RPMI8226 (cell line): ENCODE measurements at regions not wholly inside any gene's neighbourhood (a gene's known extent, or its start where the extent isn't known, plus 50 kb on each side); places are given as distances from the start of the nearest gene placed in this dataset.

Experiments
- DNase-seq: peaks from one replicate; pipeline ENCODE4 v3.0.0-alpha.2; 2015

- no peak for DNase-seq
Measured at GRCh38 chr11:127925475-127925874, 661.9 kb downstream of the ETS1 start.

DNA sequence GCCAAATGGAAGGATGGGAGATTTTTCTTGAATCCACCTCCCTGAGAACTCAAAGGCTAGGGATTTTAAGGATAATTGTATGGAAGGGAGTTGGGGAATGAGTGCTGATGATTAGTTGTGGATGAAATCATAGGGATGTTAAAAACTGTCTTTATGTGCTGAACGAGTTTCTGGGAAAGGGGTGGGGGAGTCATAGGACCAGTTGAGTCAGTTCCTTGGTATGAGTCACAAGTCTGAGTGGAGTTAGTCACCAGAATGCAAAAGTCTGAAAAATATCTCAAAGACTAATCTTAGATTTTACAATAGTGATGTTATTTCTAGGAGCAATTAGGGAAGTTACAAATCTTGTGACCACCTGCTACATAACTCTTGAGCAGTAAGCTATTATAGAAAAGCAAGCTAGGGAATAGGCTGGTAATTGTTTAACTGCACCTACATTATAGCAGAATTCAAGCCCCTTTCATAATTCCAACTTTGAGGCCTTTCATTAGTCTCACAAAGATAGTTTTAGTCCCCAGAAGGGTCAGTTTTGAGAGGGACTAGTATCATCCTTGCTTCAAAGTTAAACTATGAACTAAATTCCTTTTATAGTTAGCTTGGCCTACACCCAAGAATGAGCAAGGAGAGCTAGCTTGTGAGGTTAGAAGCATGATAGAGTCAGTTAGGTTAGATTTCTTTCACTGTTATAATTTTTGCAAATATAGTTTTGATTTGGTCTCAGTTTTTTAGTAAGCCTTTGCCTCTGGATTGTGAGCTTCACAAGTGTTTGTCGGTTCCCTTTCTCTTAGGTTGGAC is 668.0 kb downstream of the ETS1 start:
- DNase-seq: no peak

DNA sequence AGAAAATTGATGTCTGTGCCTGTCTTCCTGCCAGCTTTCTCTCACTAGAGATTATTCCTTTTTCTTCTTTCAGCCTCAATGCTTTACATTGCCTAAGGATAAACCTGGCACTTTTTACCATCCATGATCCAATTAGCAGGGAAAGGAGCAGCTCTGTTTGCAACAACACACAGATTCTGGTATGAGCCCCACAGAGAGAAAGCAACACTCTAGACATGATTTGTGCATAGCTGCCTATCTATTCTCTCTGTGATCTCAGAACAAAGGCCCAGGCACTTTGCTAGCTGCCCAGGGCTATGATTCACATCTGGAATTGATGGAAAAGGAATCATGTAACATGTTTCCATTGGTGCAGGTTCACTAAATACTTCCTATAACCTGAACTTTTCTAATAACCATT is 685.0 kb downstream of the ETS1 start:
- no peak for DNase-seq

GRCh38 chr11:127898422-127899365 is 688.7 kb downstream of the ETS1 start:
- DNase-seq: no peak

GRCh38 chr11:127895776-127896175 is 691.6 kb downstream of the ETS1 start:
- DNase-seq: no peak

- DNase-seq: no peak
Measured at GRCh38 chr11:127894316-127894715, 693.0 kb downstream of the ETS1 start.

- no peak for DNase-seq
Measured at GRCh38 chr11:127890030-127890615, 697.2 kb downstream of the ETS1 start.

GRCh38 chr11:127888386-127888785 is 699.0 kb downstream of the ETS1 start:
- DNase-seq: no peak

- no peak for DNase-seq
Measured at GRCh38 chr11:127875131-127875530, 712.2 kb downstream of the ETS1 start.

DNA sequence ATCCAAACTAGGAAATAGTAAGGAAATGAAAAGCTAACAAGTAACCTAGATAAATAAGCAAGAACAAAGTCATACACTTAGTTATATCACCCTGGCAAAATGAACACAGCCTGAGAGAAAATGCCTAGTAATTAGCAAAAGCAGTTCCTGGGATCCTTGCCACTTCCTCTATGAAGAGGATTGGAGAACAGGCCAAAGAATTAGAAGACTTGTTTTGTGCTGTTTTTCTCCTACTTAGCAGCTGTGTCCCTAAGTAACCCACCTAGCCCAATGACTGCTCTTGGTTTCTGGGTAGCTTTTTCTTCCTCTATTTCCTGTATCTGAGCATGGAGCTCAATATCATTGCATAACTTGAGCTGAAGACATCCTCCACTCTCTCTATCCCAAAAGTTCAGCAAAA is 713.9 kb downstream of the ETS1 start:
- no peak for DNase-seq

DNA sequence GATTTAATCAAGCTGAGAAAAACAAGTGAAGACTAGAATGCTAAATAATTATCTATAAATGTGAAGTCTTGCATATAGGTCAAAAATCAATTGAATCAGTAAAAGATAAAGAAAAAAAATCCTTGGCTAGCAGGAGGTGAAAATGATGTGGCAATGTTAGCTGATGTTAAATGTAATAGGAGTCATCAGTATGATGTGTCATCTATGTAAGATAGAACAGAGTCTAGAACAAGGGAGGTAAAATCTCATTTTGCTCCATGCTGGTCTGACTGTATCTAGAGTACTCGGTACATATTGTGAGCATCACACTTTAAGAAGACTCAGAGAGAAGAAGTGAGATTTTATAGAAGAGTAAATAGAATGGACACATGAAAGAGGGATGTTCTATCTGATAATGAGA is 721.2 kb downstream of the ETS1 start:
- DNase-seq: no peak

DNA sequence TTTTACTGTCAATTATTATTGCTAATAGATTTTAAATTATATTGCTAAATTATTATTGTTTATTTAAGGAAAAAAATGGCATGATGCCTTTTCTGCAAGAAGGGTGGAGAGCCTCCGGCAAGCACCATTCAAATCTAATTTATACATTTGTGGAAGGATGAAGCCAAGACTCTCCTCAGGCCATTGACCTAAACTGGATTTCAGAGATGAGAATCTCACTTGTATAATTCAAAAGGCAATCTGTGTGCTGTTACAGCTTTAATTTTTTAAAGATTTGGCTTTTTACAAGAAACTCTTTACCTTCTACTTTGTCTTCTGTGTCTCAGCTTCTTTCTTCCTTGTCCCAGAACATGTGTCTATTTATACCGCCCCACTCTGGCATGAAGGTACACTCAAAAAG is 722.5 kb downstream of the ETS1 start:
- DNase-seq: no peak

DNA sequence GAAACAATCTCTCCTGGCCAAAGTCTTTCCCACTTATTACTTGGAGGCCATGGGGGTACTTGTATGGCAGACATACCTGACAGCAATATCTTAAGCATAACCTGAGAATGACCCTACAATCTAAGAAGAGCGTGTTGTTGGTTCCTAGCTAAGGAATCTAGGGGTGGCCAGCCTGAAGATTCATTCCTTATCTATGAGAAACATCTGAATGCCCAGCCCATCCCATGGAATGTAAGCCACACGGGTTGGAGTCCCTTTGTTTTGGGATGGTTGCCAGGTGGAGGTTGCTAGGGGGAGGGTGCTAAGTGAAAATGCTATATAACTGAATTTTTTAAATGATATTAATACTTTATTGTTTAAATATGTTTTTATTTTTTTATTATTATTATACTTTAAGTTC is 725.0 kb downstream of the ETS1 start:
- DNase-seq: no peak

DNA sequence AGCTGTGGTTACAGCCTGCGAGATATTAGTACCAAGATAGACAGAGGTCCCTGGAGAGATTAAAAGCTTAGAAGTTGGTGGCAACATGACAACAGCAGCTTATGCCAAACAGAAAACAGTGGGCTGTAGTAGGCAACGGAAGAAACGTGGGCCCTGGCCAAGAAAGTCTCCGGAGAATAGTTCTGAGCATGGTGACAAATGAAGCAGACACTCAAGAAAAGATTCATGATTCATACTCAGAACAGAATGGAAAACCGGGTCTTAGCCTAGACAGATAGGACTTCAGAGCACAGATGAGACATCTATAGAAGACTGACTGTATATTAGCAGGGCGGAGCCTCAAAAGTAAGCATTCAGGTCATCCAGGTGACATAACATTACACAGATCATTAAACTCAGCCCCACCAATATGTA is 727.4 kb downstream of the ETS1 start:
- DNase-seq: no peak

DNA sequence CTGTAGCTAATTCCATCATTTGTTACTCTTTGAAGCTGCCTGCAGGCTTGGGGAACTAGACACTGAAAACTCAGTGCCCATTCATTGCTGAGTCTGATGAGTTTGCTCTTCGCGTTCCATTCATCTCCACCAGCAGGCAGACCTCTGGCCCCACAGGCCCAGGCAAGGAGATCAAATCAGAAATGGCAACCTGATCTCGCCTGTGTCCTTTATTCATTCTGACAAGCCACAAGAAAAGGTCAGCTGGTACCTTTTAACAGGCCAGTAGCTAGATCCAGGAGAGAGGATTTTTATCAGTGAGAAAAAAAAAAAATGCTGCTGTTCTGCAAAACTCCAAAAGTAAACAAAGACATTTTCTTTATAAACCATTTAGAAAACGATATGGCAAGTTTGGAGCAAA is 742.5 kb downstream of the ETS1 start:
- DNase-seq: no peak

- DNase-seq: peak; percentile 68
Measured at GRCh38 chr11:127843483-127844396, 743.6 kb downstream of the ETS1 start.

- no peak for DNase-seq
Measured at GRCh38 chr11:127825183-127825582, 762.2 kb downstream of the ETS1 start.

- peak; percentile 21 for DNase-seq
Measured at GRCh38 chr11:127818625-127819024, 768.7 kb downstream of the ETS1 start.

- peak; percentile 7 for DNase-seq
Measured at GRCh38 chr11:127816962-127817361, 770.4 kb downstream of the ETS1 start.

DNA sequence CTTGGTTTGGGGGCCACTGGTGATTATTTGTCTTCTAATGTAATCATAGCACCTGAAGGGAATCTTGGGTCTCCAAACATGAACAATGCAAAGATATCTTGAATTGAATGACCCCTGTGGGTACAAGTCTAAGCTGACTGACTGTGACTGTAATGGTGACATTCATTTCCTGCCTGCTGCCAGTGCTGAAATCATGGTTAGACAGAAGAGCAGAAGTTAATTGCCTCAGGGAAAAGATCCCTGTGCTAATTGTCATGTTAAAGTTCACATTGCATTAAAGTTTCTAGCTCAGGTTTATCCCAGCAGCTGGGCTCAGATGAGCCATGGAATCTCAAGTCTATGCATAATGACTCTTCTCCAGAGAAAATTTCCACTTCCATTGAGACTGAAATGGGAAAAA is 772.0 kb downstream of the ETS1 start:
- DNase-seq: no peak

- no peak for DNase-seq
Measured at GRCh38 chr11:127806501-127806900, 780.9 kb downstream of the ETS1 start.

GRCh38 chr11:127805771-127806170 is 781.6 kb downstream of the ETS1 start:
- DNase-seq: no peak
